ENCODE measurements at regions not wholly inside any gene's neighbourhood (a gene's known extent, or its start where the extent isn't known, plus 50 kb on each side); places are given as distances from the start of the nearest gene placed in this dataset.

GRCh38 chr5:121533814-121534213 is 317.9 kb upstream of the FTMT start:
- H3K36me3 ChIP-seq, result no peaks in the 10 kb centered on the region
- H3K9me3 ChIP-seq, result no peaks in the 10 kb centered on the region
- no peaks in the 10 kb centered on the region for H3K4me1 ChIP-seq
- H3K4me3 ChIP-seq, result no peak overlapping the region
- DNase-seq, result no peak
- intact Hi-C loops (cut with DNase I; ENCODE audit: low total_unique reads), result no loop called here
- no peaks in the 10 kb centered on the region for H3K27me3 ChIP-seq
- no peak overlapping the region for H3K27ac ChIP-seq
- TF ChIP-seq, protein P1, sequence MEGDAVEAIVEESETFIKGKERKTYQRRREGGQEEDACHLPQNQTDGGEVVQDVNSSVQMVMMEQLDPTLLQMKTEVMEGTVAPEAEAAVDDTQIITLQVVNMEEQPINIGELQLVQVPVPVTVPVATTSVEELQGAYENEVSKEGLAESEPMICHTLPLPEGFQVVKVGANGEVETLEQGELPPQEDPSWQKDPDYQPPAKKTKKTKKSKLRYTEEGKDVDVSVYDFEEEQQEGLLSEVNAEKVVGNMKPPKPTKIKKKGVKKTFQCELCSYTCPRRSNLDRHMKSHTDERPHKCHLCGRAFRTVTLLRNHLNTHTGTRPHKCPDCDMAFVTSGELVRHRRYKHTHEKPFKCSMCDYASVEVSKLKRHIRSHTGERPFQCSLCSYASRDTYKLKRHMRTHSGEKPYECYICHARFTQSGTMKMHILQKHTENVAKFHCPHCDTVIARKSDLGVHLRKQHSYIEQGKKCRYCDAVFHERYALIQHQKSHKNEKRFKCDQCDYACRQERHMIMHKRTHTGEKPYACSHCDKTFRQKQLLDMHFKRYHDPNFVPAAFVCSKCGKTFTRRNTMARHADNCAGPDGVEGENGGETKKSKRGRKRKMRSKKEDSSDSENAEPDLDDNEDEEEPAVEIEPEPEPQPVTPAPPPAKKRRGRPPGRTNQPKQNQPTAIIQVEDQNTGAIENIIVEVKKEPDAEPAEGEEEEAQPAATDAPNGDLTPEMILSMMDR (IDR thresholded peaks at IDR 0.05), result no peak

DNA sequence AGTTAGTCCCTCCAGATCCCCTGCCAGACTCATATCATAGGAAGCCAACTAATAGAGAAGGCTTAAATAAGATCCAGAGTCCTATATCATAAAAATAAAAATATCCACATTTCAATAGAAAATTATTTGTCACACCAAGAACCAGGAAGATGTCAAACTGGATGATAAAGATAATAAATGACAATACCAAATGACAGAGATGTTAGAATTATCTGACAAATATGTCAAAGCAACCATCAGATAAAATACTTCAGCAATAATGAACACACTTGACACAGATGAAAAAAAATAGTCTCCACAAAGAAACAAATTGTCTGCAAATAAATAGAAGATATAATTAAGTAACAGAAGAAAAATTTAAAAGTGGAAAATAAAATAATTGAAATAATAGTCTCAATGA is 300.7 kb upstream of the FTMT start:
- TF ChIP-seq, protein P1 (IDR thresholded peaks at IDR 0.05), result no peak
- H3K9me3 ChIP-seq, result no peaks in the 10 kb centered on the region
- H3K36me3 ChIP-seq, result no peaks in the 10 kb centered on the region
- DNase-seq, result no peak
- H3K27ac ChIP-seq, result no peak overlapping the region
- intact Hi-C loops (cut with DNase I; ENCODE audit: low total_unique reads), result no loop called here
- no peaks in the 10 kb centered on the region for H3K4me1 ChIP-seq
- no peak overlapping the region for H3K4me3 ChIP-seq
- H3K27me3 ChIP-seq, result no peaks in the 10 kb centered on the region

DNA sequence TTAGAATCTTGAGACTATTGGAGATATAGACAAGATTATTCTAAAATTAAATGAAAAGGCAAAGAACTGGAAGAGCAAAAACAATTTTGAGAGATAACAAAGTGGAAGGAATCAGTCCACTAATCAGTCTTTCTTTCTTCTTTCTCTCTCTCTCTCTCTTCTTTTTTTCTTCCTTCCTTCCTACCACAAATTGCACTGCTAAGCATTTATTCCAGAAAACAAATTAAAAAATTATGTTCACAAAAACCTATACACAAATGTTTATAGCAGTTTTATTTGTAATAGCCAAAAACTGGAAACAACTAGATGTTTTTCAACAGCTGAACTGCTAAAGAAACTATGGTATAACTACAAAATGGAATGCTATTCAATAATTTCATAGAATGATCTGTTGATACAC is 291.9 kb upstream of the FTMT start:
- Histone ChIP-seq H3K27me3 (no peaks in the 10 kb centered on the region), H3K4me3 (no peak overlapping the region), H3K27ac (no peak overlapping the region), H3K4me1 (no peaks in the 10 kb centered on the region), H3K9me3 (no peaks in the 10 kb centered on the region), H3K36me3 (no peaks in the 10 kb centered on the region)
- TF ChIP-seq, protein P1 (IDR thresholded peaks at IDR 0.05), result no peak
- no peak for DNase-seq
- intact Hi-C loops (cut with DNase I; ENCODE audit: low total_unique reads), result no loop called here

DNA sequence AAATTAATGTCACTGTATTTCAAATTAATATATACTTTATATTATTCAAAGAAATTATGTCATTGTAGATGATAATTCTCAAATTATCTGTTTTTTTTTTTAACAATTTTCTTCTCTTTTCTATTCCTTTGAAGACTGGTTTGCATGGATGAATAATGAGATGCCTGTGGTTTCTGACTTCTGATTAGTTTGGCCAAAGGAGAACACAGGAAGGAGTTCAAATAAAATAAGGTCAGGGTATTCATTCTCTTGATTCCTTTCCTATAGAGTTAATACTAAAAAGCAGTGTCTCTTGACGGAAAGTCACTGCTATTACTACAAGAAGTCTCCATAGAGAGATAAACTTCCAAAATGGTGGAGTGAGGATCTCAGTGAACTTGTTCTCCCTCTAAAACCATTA is 279.6 kb upstream of the FTMT start:
- DNase-seq, result no peak
- Histone ChIP-seq H3K9me3 (no peaks in the 10 kb centered on the region), H3K4me3 (no peak overlapping the region), H3K27me3 (no peaks in the 10 kb centered on the region), H3K36me3 (no peaks in the 10 kb centered on the region), H3K27ac (no peak overlapping the region), H3K4me1 (no peaks in the 10 kb centered on the region)
- TF ChIP-seq, protein P1 (IDR thresholded peaks at IDR 0.05), result no peak
- intact Hi-C loops (cut with DNase I; ENCODE audit: low total_unique reads), result no loop called here

DNA sequence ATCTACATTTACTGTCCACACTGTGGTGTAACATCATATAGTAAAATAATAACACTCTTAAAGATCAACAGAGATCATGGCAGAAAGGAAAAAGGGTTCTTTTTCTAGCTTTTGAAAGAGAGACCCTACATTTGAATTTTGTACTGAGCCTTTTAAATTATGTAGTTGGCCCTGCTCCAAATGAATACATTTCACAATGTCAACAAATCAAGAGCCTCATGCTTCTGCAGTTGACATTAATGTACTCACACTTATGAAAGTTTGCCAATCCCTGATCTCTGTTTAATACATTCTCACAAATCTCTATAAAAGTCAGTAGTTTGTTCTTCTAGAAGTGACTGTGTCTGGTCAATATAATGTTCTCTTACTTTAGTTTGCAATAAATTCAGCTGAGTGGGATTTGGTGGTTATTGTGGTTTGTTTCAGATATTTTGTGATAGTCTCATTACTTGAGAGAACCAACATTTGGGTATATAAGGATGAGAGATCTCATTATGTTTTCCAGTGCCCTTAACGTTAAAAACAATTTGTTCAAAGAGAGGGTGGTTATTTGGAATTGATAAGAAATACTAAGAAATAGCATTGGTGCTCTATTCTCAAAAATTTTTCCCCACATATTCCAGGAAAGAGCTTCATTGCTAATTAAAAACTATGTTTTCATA is 277.8 kb upstream of the FTMT start:
- TF ChIP-seq, protein P1 (IDR thresholded peaks at IDR 0.05), result no peak
- Histone ChIP-seq H3K27ac (no peak overlapping the region), H3K27me3 (no peaks in the 10 kb centered on the region), H3K4me1 (no peaks in the 10 kb centered on the region), H3K4me3 (no peak overlapping the region), H3K9me3 (no peaks in the 10 kb centered on the region), H3K36me3 (no peaks in the 10 kb centered on the region)
- intact Hi-C loops (cut with DNase I; ENCODE audit: low total_unique reads), result no loop called here
- no peak for DNase-seq

DNA sequence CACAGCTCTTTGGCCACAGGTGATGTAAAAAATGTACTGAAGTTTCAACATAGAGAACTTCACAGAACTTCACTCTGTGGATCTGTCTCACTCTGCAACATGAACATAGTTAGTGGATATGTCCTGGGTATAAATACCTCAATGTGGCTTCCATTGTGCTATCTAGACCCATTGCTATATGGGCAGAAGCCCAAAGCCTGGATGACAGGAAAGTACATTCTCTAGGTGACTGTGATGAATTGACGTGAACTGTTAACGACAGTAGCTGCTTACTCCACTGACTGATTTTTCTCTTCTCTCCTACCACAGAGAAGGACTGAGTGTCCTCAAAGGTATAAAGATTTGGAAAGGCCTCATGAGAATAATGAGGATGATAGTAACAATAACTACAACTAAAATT is 270.1 kb upstream of the FTMT start:
- TF ChIP-seq, protein P1 (IDR thresholded peaks at IDR 0.05), result no peak
- no peaks in the 10 kb centered on the region for H3K36me3 ChIP-seq
- intact Hi-C loops (cut with DNase I; ENCODE audit: low total_unique reads), result no loop called here
- no peaks in the 10 kb centered on the region for H3K4me1 ChIP-seq
- no peak overlapping the region for H3K4me3 ChIP-seq
- H3K9me3 ChIP-seq, result no peaks in the 10 kb centered on the region
- no peak overlapping the region for H3K27ac ChIP-seq
- no peak for DNase-seq
- H3K27me3 ChIP-seq, result no peaks in the 10 kb centered on the region
